GM23338 (cell line): ENCODE measurements at regions not wholly inside any gene's neighbourhood (a gene's known extent, or its start where the extent isn't known, plus 50 kb on each side); places are given as distances from the start of the nearest gene placed in this dataset.

Source experiments
- ATAC-seq: fragments of 200-7000 bp; cut with Tn5 transposase; 3 replicates; pipeline ENCODE4 v1.9.1; 2020
- DNase-seq: peaks from one replicate; pipeline ENCODE4 v3.0.0-alpha.2; 2015; ENCODE audit warnings: low spot score
- H2AFZ ChIP-seq: fragments of 200-600 bp; sonication (generic); 2 replicates; pipeline ENCODE4 v1.8.0; 2016; ENCODE audit warnings: antibody characterized with exemption, mild to moderate bottlenecking, moderate library complexity
- H3F3A ChIP-seq: fragments of 200-600 bp; sonication (generic); replicated peaks from 2 replicates; pipeline ENCODE4 v1.8.0; 2017; ENCODE audit warnings: antibody characterized with exemption, mixed run types, low read depth
- H3K27ac ChIP-seq: fragments of 200-600 bp; sonication (generic); 2 replicates; pipeline ENCODE4 v1.6.1; 2016; ENCODE audit warnings: low read depth
- H3K27me3 ChIP-seq: fragments of 200-600 bp; sonication (generic); 2 replicates; pipeline ENCODE4 v1.8.0; 2016; ENCODE audit warnings: mild to moderate bottlenecking, mixed run types, moderate library complexity; ENCODE audit not compliant: insufficient read depth
- H3K36me3 ChIP-seq: fragments of 200-600 bp; sonication (generic); 2 replicates; pipeline ENCODE4 v1.8.0; 2016; ENCODE audit warnings: mild to moderate bottlenecking; ENCODE audit not compliant: insufficient read depth
- H3K4me1 ChIP-seq: fragments of 200-600 bp; sonication (generic); 2 replicates; pipeline ENCODE4 v1.8.0; 2016; ENCODE audit warnings: mild to moderate bottlenecking, moderate library complexity; ENCODE audit not compliant: insufficient read depth
- H3K4me2 ChIP-seq: fragments of 200-600 bp; sonication (generic); 2 replicates; pipeline ENCODE4 v1.7.1; 2017; ENCODE audit warnings: mixed run types
- H3K4me3 ChIP-seq: fragments of 200-600 bp; sonication (generic); 2 replicates; pipeline ENCODE4 v1.6.1; 2016; ENCODE audit warnings: mixed run types
- H3K79me2 ChIP-seq: fragments of 200-600 bp; sonication (generic); replicated peaks from 2 replicates; pipeline ENCODE4 v1.8.0; 2017; ENCODE audit warnings: mild to moderate bottlenecking; ENCODE audit not compliant: insufficient read depth
- H3K9me2 ChIP-seq: fragments of 200-600 bp; sonication (generic); 2 replicates; pipeline ENCODE4 v1.8.0; 2017; ENCODE audit not compliant: insufficient read depth
- H4K20me1 ChIP-seq: fragments of 200-600 bp; sonication (generic); replicated peaks from 2 replicates; pipeline ENCODE4 v1.8.0; 2017; ENCODE audit warnings: mild to moderate bottlenecking; ENCODE audit not compliant: insufficient read depth
- H3K27ac Mint-ChIP-seq: 2 replicates; pipeline ENCODE4 v1.8.0; 2020; ENCODE audit warnings: inconsistent platforms, mild to moderate bottlenecking, moderate library complexity, mixed read lengths
- H3K27me3 Mint-ChIP-seq: 3 replicates; pipeline ENCODE4 v1.8.0; 2022; ENCODE audit warnings: low read depth, mild to moderate bottlenecking, moderate library complexity, mixed read lengths, inconsistent platforms; ENCODE audit not compliant: insufficient read depth, poor library complexity
- H3K36me3 Mint-ChIP-seq: 3 replicates; pipeline ENCODE4 v1.8.0; 2021; ENCODE audit warnings: low read depth, mild to moderate bottlenecking, inconsistent platforms, moderate library complexity, mixed read lengths
- H3K4me1 Mint-ChIP-seq: 3 replicates; pipeline ENCODE4 v1.8.0; 2020; ENCODE audit warnings: mild to moderate bottlenecking, inconsistent platforms, mixed read lengths
- H3K4me3 Mint-ChIP-seq: 3 replicates; pipeline ENCODE4 v1.8.0; 2021; ENCODE audit warnings: moderate library complexity, mild to moderate bottlenecking, inconsistent platforms, mixed read lengths
- H3K9me3 Mint-ChIP-seq: 3 replicates; pipeline ENCODE4 v1.8.0; 2020; ENCODE audit warnings: moderate library complexity, mild to moderate bottlenecking, inconsistent platforms, mixed read lengths
- EZH2 ChIP-seq: fragments of 200-600 bp; sonication (generic); IDR thresholded peaks from one replicate; pipeline ENCODE4 v1.8.0; 2017; ENCODE audit warnings: antibody characterized with exemption, mild to moderate bottlenecking, low read depth; ENCODE audit not compliant: unreplicated experiment
- EZH2phosphoT487 ChIP-seq: fragments of 200-600 bp; sonication (generic); IDR thresholded peaks from one replicate; pipeline ENCODE4 v1.8.1; 2018; ENCODE audit warnings: antibody characterized with exemption; ENCODE audit not compliant: unreplicated experiment
- JUNB ChIP-seq: IDR thresholded peaks from one replicate; pipeline ENCODE4 v1.6.1; 2016; ENCODE audit warnings: antibody characterized with exemption; ENCODE audit not compliant: unreplicated experiment
- NANOG ChIP-seq: IDR thresholded peaks from 2 replicates; pipeline ENCODE4 v1.6.1; 2016; ENCODE audit warnings: antibody characterized with exemption, borderline replicate concordance
- POLR2AphosphoS5 ChIP-seq: IDR thresholded peaks from 2 replicates; pipeline ENCODE4 v1.6.1; 2016; ENCODE audit warnings: antibody characterized with exemption, low read depth
- REST ChIP-seq: IDR thresholded peaks from one replicate; pipeline ENCODE4 v1.6.1; 2018; ENCODE audit warnings: antibody characterized with exemption; ENCODE audit not compliant: unreplicated experiment
- ZNF462 ChIP-seq: fragments of 250-450 bp; sonication (Bioruptor Pico); IDR thresholded peaks from 2 replicates; pipeline ENCODE4 v1.5.0; 2020; ENCODE audit warnings: mild to moderate bottlenecking, moderate library complexity

- H3K27me3 Mint-ChIP-seq: no peaks in the 10 kb centered on the region
- Histone ChIP-seq H3K27ac (no peak overlapping the region), H4K20me1 (no peaks in the 10 kb centered on the region), H3K4me2 (no peak overlapping the region), H3K79me2 (no peaks in the 10 kb centered on the region), H3K36me3 (no peaks in the 10 kb centered on the region), H3K4me3 (no peak overlapping the region), H3F3A (no peaks in the 10 kb centered on the region), H3K4me1 (no peaks in the 10 kb centered on the region), H3K9me2 (no peaks in the 10 kb centered on the region), H2AFZ (no peak overlapping the region), H3K27me3 (no peaks in the 10 kb centered on the region)
- TF ChIP-seq ZNF462 (CRISPR knock-in tag) (no peak), EZH2phosphoT487 (no peak), POLR2AphosphoS5 (no peak), REST (no peak), EZH2 (no peak), JUNB (no peak), NANOG (no peak)
- no peaks in the 10 kb centered on the region for H3K9me3 Mint-ChIP-seq
- H3K36me3 Mint-ChIP-seq: no peaks in the 10 kb centered on the region
- DNase-seq (no peak), ATAC-seq (no peak)
- no peak overlapping the region for H3K4me3 Mint-ChIP-seq
- no peaks in the 10 kb centered on the region for H3K4me1 Mint-ChIP-seq
- no peak overlapping the region for H3K27ac Mint-ChIP-seq
Observed at GRCh38 chr1:104745875-104746274, 996.2 kb downstream of the AMY1C start.
